HepG2 (cell line): ENCODE measurements at regions not wholly inside any gene's neighbourhood (a gene's known extent, or its start where the extent isn't known, plus 50 kb on each side); places are given as distances from the start of the nearest gene placed in this dataset.

Experiments
- ATM ChIP-seq: fragments of 450-650 bp; IDR thresholded peaks from 2 replicates; pipeline ENCODE4 v1.7.1; 2017; ENCODE audit warnings: mild to moderate bottlenecking, borderline replicate concordance
- KLF11 ChIP-seq: IDR thresholded peaks from 2 replicates; pipeline ENCODE4 v1.6.1; 2016; ENCODE audit warnings: missing compliant biosample characterization
- MATR3 ChIP-seq: sonication (generic); formaldehyde crosslinking; IDR thresholded peaks from 2 replicates; pipeline ENCODE4 v1.4.0; 2020; ENCODE audit warnings: missing genetic modification reagents
- NBN ChIP-seq: fragments of 450-650 bp; conservative IDR thresholded peaks from 2 replicates; pipeline ENCODE4 v1.6.1; 2017
- PAX8 ChIP-seq: sonication (generic); formaldehyde crosslinking; IDR thresholded peaks from 2 replicates; pipeline ENCODE4 v1.8.0; 2022; ENCODE audit warnings: mild to moderate bottlenecking, missing genetic modification reagents, borderline replicate concordance
- SIX4 ChIP-seq: sonication (generic); formaldehyde crosslinking; IDR thresholded peaks from 2 replicates; pipeline ENCODE4 v1.4.0; 2020; ENCODE audit warnings: missing genetic modification reagents
- SMAD3 ChIP-seq: sonication (generic); formaldehyde crosslinking; IDR thresholded peaks from 2 replicates; pipeline ENCODE4 v1.4.0; 2020; ENCODE audit warnings: missing genetic modification reagents
- SP2 ChIP-seq: sonication (generic); formaldehyde crosslinking; IDR thresholded peaks from 2 replicates; pipeline ENCODE4 v1.5.1; 2020; ENCODE audit warnings: mild to moderate bottlenecking, missing genetic modification reagents
- TEAD2 ChIP-seq: sonication (generic); formaldehyde crosslinking; IDR thresholded peaks from 2 replicates; pipeline ENCODE4 v1.9.0; 2021; ENCODE audit warnings: missing genetic modification reagents
- TP53 ChIP-seq: sonication (generic); formaldehyde crosslinking; conservative IDR thresholded peaks from 2 replicates; pipeline ENCODE4 v1.4.0; 2020; ENCODE audit warnings: missing genetic modification reagents
- ZFP1 ChIP-seq: IDR thresholded peaks from 2 replicates; pipeline ENCODE4 v1.6.1; 2016
- ZNF468 ChIP-seq: sonication (generic); formaldehyde crosslinking; IDR thresholded peaks from 2 replicates; pipeline ENCODE4 v1.8.0; 2022; ENCODE audit warnings: mild to moderate bottlenecking, moderate library complexity, missing genetic modification reagents
- ZNF484 ChIP-seq: sonication (generic); formaldehyde crosslinking; IDR thresholded peaks from 2 replicates; pipeline ENCODE4 v1.5.1; 2020; ENCODE audit warnings: mild to moderate bottlenecking, low read depth, missing genetic modification reagents, borderline replicate concordance
- ZSCAN22 ChIP-seq: sonication (generic); formaldehyde crosslinking; IDR thresholded peaks from 2 replicates; pipeline ENCODE4 v1.4.0; 2020; ENCODE audit warnings: mild to moderate bottlenecking, missing genetic modification reagents
- TF ChIP-seq, protein P1 (sequence below): sonication (generic); formaldehyde crosslinking; conservative IDR thresholded peaks from 2 replicates; pipeline ENCODE4 v1.4.0; 2020; ENCODE audit warnings: missing genetic modification reagents
- TF ChIP-seq, protein P2 (sequence below): sonication (generic); formaldehyde crosslinking; IDR thresholded peaks from 2 replicates; pipeline ENCODE4 v1.5.1; 2020; ENCODE audit warnings: missing genetic modification reagents, mild to moderate bottlenecking, borderline replicate concordance
- TF ChIP-seq, protein P3 (sequence below): sonication (generic); formaldehyde crosslinking; IDR thresholded peaks from 2 replicates; pipeline ENCODE4 v1.9.0; 2021; ENCODE audit warnings: missing genetic modification reagents, mild to moderate bottlenecking, borderline replicate concordance
- TF ChIP-seq, protein P4 (sequence below): sonication (generic); formaldehyde crosslinking; IDR thresholded peaks from 2 replicates; pipeline ENCODE4 v1.4.0; 2020; ENCODE audit warnings: missing genetic modification reagents, borderline replicate concordance

DNA sequence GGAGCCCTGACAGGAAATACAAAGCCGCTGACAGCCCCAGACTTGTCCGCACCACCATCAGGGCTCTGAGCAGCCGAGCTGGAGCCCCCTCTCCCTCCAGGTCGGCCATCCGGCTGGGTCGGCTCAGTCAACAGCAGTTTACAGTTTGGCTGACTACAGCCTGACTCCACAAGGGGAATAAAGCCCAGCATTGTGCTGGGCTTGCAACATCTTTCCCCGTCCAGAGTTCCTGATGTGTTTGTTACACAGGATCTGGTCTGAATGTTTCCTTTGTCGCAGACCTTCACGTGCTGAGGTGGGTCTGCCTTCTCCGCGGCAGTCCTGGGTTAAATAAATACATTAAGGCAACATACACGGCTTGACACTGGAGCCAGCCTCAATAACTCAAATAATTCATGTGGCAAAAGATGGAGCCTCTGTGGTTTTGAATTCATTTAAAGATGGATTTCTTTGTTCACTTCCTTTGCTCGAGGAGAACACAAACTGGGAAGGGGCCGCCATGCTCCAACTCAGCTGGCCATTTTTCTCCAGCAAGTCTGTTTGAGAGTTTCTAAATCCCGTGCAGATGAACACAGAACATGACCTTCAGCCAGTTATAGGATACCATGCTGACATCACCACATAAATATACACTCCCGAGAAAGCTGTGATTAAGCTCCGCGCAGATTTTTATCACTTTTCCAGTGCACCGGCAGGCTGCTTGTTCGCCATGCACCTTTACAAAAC, 192.1 kb downstream of the WDR11 start (continued):
- TF ChIP-seq, protein P1, sequence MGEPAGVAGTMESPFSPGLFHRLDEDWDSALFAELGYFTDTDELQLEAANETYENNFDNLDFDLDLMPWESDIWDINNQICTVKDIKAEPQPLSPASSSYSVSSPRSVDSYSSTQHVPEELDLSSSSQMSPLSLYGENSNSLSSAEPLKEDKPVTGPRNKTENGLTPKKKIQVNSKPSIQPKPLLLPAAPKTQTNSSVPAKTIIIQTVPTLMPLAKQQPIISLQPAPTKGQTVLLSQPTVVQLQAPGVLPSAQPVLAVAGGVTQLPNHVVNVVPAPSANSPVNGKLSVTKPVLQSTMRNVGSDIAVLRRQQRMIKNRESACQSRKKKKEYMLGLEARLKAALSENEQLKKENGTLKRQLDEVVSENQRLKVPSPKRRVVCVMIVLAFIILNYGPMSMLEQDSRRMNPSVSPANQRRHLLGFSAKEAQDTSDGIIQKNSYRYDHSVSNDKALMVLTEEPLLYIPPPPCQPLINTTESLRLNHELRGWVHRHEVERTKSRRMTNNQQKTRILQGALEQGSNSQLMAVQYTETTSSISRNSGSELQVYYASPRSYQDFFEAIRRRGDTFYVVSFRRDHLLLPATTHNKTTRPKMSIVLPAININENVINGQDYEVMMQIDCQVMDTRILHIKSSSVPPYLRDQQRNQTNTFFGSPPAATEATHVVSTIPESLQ (CRISPR knock-in tag): no peak
- TF ChIP-seq, protein P2, sequence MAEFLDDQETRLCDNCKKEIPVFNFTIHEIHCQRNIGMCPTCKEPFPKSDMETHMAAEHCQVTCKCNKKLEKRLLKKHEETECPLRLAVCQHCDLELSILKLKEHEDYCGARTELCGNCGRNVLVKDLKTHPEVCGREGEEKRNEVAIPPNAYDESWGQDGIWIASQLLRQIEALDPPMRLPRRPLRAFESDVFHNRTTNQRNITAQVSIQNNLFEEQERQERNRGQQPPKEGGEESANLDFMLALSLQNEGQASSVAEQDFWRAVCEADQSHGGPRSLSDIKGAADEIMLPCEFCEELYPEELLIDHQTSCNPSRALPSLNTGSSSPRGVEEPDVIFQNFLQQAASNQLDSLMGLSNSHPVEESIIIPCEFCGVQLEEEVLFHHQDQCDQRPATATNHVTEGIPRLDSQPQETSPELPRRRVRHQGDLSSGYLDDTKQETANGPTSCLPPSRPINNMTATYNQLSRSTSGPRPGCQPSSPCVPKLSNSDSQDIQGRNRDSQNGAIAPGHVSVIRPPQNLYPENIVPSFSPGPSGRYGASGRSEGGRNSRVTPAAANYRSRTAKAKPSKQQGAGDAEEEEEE (CRISPR knock-in tag): no peak
- TF ChIP-seq ZFP1 (CRISPR knock-in tag): no peak
- peak; percentile 56; the same call in 1 of the 2 replicates for TF ChIP-seq SIX4 (CRISPR knock-in tag)
- no peak for TF ChIP-seq TEAD2 (CRISPR knock-in tag)
- no peak for TF ChIP-seq SMAD3 (CRISPR knock-in tag)
- TF ChIP-seq, protein P3, sequence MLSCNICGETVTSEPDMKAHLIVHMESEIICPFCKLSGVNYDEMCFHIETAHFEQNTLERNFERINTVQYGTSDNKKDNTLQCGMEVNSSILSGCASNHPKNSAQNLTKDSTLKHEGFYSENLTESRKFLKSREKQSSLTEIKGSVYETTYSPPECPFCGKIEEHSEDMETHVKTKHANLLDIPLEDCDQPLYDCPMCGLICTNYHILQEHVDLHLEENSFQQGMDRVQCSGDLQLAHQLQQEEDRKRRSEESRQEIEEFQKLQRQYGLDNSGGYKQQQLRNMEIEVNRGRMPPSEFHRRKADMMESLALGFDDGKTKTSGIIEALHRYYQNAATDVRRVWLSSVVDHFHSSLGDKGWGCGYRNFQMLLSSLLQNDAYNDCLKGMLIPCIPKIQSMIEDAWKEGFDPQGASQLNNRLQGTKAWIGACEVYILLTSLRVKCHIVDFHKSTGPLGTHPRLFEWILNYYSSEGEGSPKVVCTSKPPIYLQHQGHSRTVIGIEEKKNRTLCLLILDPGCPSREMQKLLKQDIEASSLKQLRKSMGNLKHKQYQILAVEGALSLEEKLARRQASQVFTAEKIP: no peak
- TF ChIP-seq ATM: no peak
- no peak for TF ChIP-seq TP53
- TF ChIP-seq ZNF468: no peak
- TF ChIP-seq KLF11 (CRISPR knock-in tag): no peak
- TF ChIP-seq ZSCAN22 (CRISPR knock-in tag): no peak
- TF ChIP-seq MATR3 (CRISPR knock-in tag): no peak
- TF ChIP-seq PAX8 (CRISPR knock-in tag): no peak
- no peak for TF ChIP-seq ZNF484 (CRISPR knock-in tag)
- TF ChIP-seq SP2 (CRISPR knock-in tag): no peak
- TF ChIP-seq, protein P4, sequence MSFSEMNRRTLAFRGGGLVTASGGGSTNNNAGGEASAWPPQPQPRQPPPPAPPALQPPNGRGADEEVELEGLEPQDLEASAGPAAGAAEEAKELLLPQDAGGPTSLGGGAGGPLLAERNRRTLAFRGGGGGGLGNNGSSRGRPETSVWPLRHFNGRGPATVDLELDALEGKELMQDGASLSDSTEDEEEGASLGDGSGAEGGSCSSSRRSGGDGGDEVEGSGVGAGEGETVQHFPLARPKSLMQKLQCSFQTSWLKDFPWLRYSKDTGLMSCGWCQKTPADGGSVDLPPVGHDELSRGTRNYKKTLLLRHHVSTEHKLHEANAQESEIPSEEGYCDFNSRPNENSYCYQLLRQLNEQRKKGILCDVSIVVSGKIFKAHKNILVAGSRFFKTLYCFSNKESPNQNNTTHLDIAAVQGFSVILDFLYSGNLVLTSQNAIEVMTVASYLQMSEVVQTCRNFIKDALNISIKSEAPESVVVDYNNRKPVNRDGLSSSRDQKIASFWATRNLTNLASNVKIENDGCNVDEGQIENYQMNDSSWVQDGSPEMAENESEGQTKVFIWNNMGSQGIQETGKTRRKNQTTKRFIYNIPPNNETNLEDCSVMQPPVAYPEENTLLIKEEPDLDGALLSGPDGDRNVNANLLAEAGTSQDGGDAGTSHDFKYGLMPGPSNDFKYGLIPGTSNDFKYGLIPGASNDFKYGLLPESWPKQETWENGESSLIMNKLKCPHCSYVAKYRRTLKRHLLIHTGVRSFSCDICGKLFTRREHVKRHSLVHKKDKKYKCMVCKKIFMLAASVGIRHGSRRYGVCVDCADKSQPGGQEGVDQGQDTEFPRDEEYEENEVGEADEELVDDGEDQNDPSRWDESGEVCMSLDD (CRISPR knock-in tag): no peak
- TF ChIP-seq NBN: no peak
